C4-2B (cell line): ENCODE measurements at regions not wholly inside any gene's neighbourhood (a gene's known extent, or its start where the extent isn't known, plus 50 kb on each side); places are given as distances from the start of the nearest gene placed in this dataset.

Experiments used
- H3K27ac ChIP-seq: fragments of 450-650 bp; 2 replicates; pipeline ENCODE4 v1.5.1; 2017
- ZFX ChIP-seq: fragments of 450-650 bp; IDR thresholded peaks from 2 replicates; pipeline ENCODE4 v1.6.1; 2017
- TF ChIP-seq, protein P1 (sequence below): fragments of 450-650 bp; conservative IDR thresholded peaks from 2 replicates; pipeline ENCODE4 v1.5.1; 2017; ENCODE audit warnings: mild to moderate bottlenecking

DNA sequence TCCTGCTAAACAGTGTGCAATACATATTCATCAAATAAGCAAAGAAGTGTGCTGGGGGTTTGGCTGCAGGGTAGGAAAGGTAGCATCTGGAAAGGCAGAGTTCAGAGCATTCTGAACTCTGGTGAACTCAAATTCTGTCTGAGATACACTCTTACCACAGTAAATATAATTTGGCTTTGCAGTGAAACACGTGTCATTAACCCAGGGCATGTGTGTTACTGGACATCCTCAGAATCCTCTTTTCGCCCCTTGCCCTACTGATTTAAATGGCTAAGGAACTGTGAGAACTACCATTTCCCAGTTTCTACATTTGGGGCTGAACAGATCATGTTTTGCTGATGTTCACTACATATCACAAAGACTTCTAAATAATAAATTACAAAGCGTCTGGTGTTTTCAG lies 562.8 kb upstream of the SGCG start:
- TF ChIP-seq ZFX, result no peak
- no peak overlapping the region for H3K27ac ChIP-seq

- no peak for TF ChIP-seq ZFX
- TF ChIP-seq, protein P1, sequence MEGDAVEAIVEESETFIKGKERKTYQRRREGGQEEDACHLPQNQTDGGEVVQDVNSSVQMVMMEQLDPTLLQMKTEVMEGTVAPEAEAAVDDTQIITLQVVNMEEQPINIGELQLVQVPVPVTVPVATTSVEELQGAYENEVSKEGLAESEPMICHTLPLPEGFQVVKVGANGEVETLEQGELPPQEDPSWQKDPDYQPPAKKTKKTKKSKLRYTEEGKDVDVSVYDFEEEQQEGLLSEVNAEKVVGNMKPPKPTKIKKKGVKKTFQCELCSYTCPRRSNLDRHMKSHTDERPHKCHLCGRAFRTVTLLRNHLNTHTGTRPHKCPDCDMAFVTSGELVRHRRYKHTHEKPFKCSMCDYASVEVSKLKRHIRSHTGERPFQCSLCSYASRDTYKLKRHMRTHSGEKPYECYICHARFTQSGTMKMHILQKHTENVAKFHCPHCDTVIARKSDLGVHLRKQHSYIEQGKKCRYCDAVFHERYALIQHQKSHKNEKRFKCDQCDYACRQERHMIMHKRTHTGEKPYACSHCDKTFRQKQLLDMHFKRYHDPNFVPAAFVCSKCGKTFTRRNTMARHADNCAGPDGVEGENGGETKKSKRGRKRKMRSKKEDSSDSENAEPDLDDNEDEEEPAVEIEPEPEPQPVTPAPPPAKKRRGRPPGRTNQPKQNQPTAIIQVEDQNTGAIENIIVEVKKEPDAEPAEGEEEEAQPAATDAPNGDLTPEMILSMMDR, result no peak
- no peak overlapping the region for H3K27ac ChIP-seq
These were observed 555.1 kb upstream of the SGCG start for GRCh38 chr13:22625691-22626090.

DNA sequence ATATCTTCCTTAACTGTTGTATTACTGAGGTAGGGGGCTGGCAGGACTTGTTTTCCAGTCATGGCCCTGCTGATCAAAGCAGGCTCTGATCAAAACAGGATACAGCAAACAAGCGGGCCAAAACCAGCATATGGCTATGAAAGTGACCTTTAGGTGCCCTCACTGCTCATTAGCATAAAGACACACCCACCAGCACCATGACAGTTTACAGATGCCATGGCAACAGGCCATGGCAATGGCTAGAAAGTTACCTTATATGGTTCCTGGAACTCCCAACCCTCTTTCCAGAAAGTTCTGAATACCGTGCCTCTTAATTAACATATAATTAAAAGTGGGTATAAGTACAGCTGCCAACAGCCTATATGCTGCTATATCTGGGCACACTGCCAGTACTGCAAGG lies 551.4 kb upstream of the SGCG start:
- TF ChIP-seq, protein P1, result no peak
- TF ChIP-seq ZFX, result no peak
- H3K27ac ChIP-seq, result no peak overlapping the region

DNA sequence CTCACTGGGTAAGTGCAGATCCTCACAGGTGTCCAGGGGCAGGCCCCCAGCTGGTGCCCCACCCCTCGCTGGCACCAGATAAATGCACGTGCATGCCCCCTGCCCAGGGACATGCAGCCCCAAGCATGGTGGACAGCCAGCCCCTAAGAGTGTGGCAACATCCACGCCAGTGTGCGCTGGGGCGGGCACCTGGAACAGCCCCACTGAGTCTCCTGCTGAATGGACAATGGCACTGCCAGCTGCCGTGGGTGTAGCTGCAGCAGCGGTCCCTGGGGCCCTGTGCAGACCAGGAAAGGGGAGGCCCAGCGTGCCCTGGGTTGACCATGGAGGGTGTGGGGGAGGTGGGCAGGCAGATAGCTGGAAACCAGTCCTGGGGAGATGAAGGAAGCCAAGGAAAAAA lies 538.7 kb upstream of the SGCG start:
- TF ChIP-seq ZFX, result no peak
- TF ChIP-seq, protein P1, result no peak
- H3K27ac ChIP-seq, result no peak overlapping the region

DNA sequence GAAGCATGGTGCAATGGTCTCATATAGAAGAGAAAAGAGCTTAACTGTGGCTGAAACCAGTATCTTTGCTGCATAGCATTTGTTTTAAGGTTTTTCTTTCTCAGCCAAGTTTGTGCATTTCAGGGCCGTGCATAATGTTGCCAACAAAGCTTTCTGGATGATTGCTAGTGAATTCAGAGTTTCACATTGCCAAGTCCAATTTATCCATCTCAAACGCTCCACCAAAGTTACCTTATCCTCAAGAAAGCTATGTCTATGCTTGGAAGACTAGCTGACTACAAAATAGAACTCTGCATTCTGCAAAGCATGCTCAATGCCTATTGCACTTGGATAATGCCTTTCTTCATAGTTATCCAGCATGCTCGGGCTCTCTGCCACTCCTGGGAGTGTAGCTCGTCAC lies 535.8 kb upstream of the SGCG start:
- no peak for TF ChIP-seq ZFX
- TF ChIP-seq, protein P1, result no peak

DNA sequence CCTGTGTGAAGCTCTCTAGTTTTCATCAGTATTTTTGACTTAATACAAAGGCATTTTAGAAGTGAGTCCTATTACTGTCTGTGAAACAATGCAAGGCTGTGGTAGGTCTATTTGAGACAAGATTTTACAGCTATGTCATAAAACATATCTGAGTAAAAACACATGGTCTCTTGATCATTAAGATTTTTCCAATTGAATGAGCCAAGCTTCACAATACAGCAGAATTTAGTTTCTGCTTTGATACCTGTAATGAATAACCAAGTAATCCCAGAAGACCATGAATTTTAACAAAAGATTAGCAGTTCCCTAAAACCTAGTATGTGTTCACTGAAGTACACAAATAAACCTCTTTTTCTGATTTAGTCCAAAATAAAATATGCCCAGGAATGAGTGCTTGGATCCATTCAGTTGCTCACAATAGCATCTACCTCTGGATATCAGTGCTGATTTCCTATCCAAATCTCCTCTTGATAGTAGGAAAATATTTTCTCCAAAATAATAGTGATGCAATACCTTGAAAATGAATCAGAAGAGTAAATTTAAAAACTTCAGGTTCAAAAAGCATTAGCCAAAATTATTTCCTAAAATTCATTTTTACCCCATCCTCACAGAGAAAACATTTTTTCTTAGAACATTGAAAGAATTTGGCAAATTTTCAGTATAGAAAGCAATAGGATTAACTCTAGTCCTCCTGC lies 533.5 kb upstream of the SGCG start:
- TF ChIP-seq, protein P1, result no peak
- TF ChIP-seq ZFX, result no peak
- H3K27ac ChIP-seq, result no peak overlapping the region

More for the DNA sequence above, 535.8 kb upstream of the SGCG start:
- no peak overlapping the region for H3K27ac ChIP-seq

- H3K27ac ChIP-seq, result no peak overlapping the region
- no peak for TF ChIP-seq ZFX
- TF ChIP-seq, protein P1, result no peak
These were observed 532.4 kb upstream of the SGCG start for GRCh38 chr13:22648320-22648801.

- H3K27ac ChIP-seq, result no peak overlapping the region
- TF ChIP-seq ZFX, result no peak
- TF ChIP-seq, protein P1, result no peak
These were observed 528.0 kb upstream of the SGCG start for GRCh38 chr13:22652796-22653195.
